ENCODE measurements at regions not wholly inside any gene's neighbourhood (a gene's known extent, or its start where the extent isn't known, plus 50 kb on each side); places are given as distances from the start of the nearest gene placed in this dataset.

- H3K79me2 ChIP-seq (ENCODE audit: control insufficient read depth, insufficient read depth, low read length): no peaks in the 10 kb centered on the region
- Mint-ChIP-seq H3K27me3 (peaks cover 4% of the 10 kb centered on the region), H3K27ac (no peak overlapping the region), H3K4me3 (no peak overlapping the region), H3K9me3 (ENCODE audit: insufficient read depth) (no peaks in the 10 kb centered on the region), H3K4me1 (no peaks in the 10 kb centered on the region)
- no peak for TF ChIP-seq EZH2 (IDR thresholded peaks at IDR 0.05; ENCODE audit: borderline replicate concordance, insufficient read depth, low read depth, low read length, poor library complexity, severe bottlenecking)
- TF ChIP-seq CTCF (IDR thresholded peaks at IDR 0.05): no peak
- no peak overlapping the region for H3K27ac ChIP-seq (ENCODE audit: low read length in 2 of 2)
- WGBS (ENCODE audit: insufficient coverage): 83% methylated on average over 1 of the region's 3 CpGs
- H3K4me2 ChIP-seq (replicated peaks; ENCODE audit: low read depth, low read length, poor library complexity, severe bottlenecking): no peak overlapping the region
- H3K4me1 ChIP-seq (ENCODE audit: control insufficient read depth in 2 of 2, insufficient read depth in 2 of 2, low read length in 2 of 2): no peaks in the 10 kb centered on the region
- no peaks in the 10 kb centered on the region for H3K9me3 ChIP-seq (ENCODE audit: control extremely low read depth in 1 of 3, control insufficient read depth in 2 of 3, insufficient read depth in 1 of 3, low read length in 2 of 3)
- ATAC-seq (ENCODE audit: low read depth) (no peak), DNase-seq (no peak)
- intact Hi-C loops (cut with micrococcal nuclease): no loop called here
- no peak overlapping the region for H3K4me3 ChIP-seq (ENCODE audit: control extremely low read depth in 1 of 5, extremely low read depth in 1 of 5, insufficient read depth in 1 of 5, low read depth in 2 of 5, low read length in 4 of 5)
- POLR2A ChIA-PET: no interaction called here
- no peaks in the 10 kb centered on the region for H4K20me1 ChIP-seq (ENCODE audit: control insufficient read depth, insufficient read depth, low read length, poor library complexity, severe bottlenecking)
- CTCF ChIA-PET: no interaction called here
- H3K9ac ChIP-seq (ENCODE audit: low read length): no peak overlapping the region
- no peaks in the 10 kb centered on the region for H3K36me3 ChIP-seq (replicated peaks in 1 of 2; ENCODE audit: control extremely low read depth in 1 of 2, control insufficient read depth in 1 of 2, extremely low read depth in 1 of 2, insufficient read depth in 2 of 2, low read length in 1 of 2)
- H2AFZ ChIP-seq (ENCODE audit: insufficient read depth, low read depth, low read length, poor library complexity, severe bottlenecking): no peak overlapping the region
- no peaks in the 10 kb centered on the region for H3K27me3 ChIP-seq (replicated peaks in 1 of 4; ENCODE audit: control extremely low read depth in 1 of 4, control insufficient read depth in 3 of 4, insufficient read depth in 4 of 4, low read length in 3 of 4)
Measured at GRCh38 chr7:26989897-26990670, 105.7 kb downstream of the HOXA1 start.

GRCh38 chr7:26988836-26989374 lies 106.9 kb downstream of the HOXA1 start:
- CTCF ChIA-PET: no interaction called here
- H3K4me3 Mint-ChIP-seq: no peak overlapping the region
- ATAC-seq (ENCODE audit: low read depth): no peak

More at GRCh38 chr7:26988836-26989374, 106.9 kb downstream of the HOXA1 start:
- Histone ChIP-seq H3K4me2 (replicated peaks; ENCODE audit: low read depth, low read length, poor library complexity, severe bottlenecking) (no peak overlapping the region), H3K4me3 (ENCODE audit: control extremely low read depth in 1 of 5, extremely low read depth in 1 of 5, insufficient read depth in 1 of 5, low read depth in 2 of 5, low read length in 4 of 5) (no peak overlapping the region), H2AFZ (ENCODE audit: insufficient read depth, low read depth, low read length, poor library complexity, severe bottlenecking) (no peak overlapping the region), H3K79me2 (ENCODE audit: control insufficient read depth, insufficient read depth, low read length) (no peaks in the 10 kb centered on the region), H3K9me3 (ENCODE audit: control extremely low read depth in 1 of 3, control insufficient read depth in 2 of 3, insufficient read depth in 1 of 3, low read length in 2 of 3) (no peaks in the 10 kb centered on the region), H3K27me3 (replicated peaks in 1 of 4; ENCODE audit: control extremely low read depth in 1 of 4, control insufficient read depth in 3 of 4, insufficient read depth in 4 of 4, low read length in 3 of 4) (no peaks in the 10 kb centered on the region), H3K9ac (ENCODE audit: low read length) (no peak overlapping the region), H3K36me3 (replicated peaks in 1 of 2; ENCODE audit: control extremely low read depth in 1 of 2, control insufficient read depth in 1 of 2, extremely low read depth in 1 of 2, insufficient read depth in 2 of 2, low read length in 1 of 2) (no peaks in the 10 kb centered on the region), H4K20me1 (ENCODE audit: control insufficient read depth, insufficient read depth, low read length, poor library complexity, severe bottlenecking) (no peaks in the 10 kb centered on the region), H3K27ac (ENCODE audit: low read length in 2 of 2) (no peak overlapping the region), H3K4me1 (ENCODE audit: control insufficient read depth in 2 of 2, insufficient read depth in 2 of 2, low read length in 2 of 2) (no peaks in the 10 kb centered on the region)
- 93% methylated on average over 3 of the region's 9 CpGs for WGBS (ENCODE audit: insufficient coverage)
- no peak for TF ChIP-seq CTCF (IDR thresholded peaks at IDR 0.05)
- no peak for TF ChIP-seq EZH2 (IDR thresholded peaks at IDR 0.05; ENCODE audit: borderline replicate concordance, insufficient read depth, low read depth, low read length, poor library complexity, severe bottlenecking)
- Mint-ChIP-seq H3K9me3 (ENCODE audit: insufficient read depth) (no peaks in the 10 kb centered on the region), H3K27ac (no peak overlapping the region), H3K27me3 (peaks cover 6% of the 10 kb centered on the region), H3K4me1 (no peaks in the 10 kb centered on the region)
- POLR2A ChIA-PET: no interaction called here
- no peak for DNase-seq
- intact Hi-C loops (cut with micrococcal nuclease): no loop called here
